ENCODE measurements at regions not wholly inside any gene's neighbourhood (a gene's known extent, or its start where the extent isn't known, plus 50 kb on each side); places are given as distances from the start of the nearest gene placed in this dataset.

DNA sequence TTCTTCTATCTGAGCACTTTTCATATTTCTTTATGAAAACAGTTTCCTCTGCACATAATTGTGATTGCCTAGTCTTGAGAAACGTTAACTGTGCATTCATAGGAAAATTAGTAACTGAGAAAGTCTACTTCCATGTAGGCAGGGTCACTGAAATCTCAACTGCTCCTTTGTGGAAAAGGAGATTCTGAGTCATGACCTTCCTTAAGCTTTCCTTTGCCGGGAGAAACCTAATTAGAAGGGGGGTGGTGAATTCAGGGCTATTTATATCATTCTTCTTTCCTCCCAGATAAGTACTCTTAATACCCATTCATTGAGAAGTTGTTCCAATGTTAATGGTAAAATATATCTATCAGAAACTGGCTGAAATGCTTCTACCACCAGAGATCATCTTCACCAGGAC is 751.0 kb upstream of the TMEM132C start:
- Mint-ChIP-seq H3K27me3 (ENCODE audit: low read depth) (no peaks in the 10 kb centered on the region; the same call in 1 of the 2 replicates), H3K27ac (no peak overlapping the region), H3K4me1 (no peaks in the 10 kb centered on the region), H3K36me3 (peaks cover 19% of the 10 kb centered on the region), H3K9me3 (peaks cover 48% of the 10 kb centered on the region), H3K4me3 (no peak overlapping the region)
- ChIA-PET POLR2A (no interaction called here), CTCF (interaction anchor here (1.5 kb wide), 1 partner anchor 20 kb away, joined by 4 read pairs; no protein-coding TSS in a partner anchor)
- TF ChIP-seq, protein P1, sequence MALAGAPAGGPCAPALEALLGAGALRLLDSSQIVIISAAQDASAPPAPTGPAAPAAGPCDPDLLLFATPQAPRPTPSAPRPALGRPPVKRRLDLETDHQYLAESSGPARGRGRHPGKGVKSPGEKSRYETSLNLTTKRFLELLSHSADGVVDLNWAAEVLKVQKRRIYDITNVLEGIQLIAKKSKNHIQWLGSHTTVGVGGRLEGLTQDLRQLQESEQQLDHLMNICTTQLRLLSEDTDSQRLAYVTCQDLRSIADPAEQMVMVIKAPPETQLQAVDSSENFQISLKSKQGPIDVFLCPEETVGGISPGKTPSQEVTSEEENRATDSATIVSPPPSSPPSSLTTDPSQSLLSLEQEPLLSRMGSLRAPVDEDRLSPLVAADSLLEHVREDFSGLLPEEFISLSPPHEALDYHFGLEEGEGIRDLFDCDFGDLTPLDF (CRISPR knock-in tag; IDR thresholded peaks at IDR 0.05): no peak
- TF ChIP-seq JUN (CRISPR knock-in tag; IDR thresholded peaks at IDR 0.05): no peak
- TF ChIP-seq, protein P2, sequence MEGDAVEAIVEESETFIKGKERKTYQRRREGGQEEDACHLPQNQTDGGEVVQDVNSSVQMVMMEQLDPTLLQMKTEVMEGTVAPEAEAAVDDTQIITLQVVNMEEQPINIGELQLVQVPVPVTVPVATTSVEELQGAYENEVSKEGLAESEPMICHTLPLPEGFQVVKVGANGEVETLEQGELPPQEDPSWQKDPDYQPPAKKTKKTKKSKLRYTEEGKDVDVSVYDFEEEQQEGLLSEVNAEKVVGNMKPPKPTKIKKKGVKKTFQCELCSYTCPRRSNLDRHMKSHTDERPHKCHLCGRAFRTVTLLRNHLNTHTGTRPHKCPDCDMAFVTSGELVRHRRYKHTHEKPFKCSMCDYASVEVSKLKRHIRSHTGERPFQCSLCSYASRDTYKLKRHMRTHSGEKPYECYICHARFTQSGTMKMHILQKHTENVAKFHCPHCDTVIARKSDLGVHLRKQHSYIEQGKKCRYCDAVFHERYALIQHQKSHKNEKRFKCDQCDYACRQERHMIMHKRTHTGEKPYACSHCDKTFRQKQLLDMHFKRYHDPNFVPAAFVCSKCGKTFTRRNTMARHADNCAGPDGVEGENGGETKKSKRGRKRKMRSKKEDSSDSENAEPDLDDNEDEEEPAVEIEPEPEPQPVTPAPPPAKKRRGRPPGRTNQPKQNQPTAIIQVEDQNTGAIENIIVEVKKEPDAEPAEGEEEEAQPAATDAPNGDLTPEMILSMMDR (IDR thresholded peaks at IDR 0.05): no peak
- TF ChIP-seq FOXP1 (CRISPR knock-in tag; IDR thresholded peaks at IDR 0.05; ENCODE audit: borderline replicate concordance): no peak
- TF ChIP-seq ZNF317 (CRISPR knock-in tag; IDR thresholded peaks at IDR 0.05; ENCODE audit: borderline replicate concordance, low read depth): no peak
- TF ChIP-seq, protein P3, sequence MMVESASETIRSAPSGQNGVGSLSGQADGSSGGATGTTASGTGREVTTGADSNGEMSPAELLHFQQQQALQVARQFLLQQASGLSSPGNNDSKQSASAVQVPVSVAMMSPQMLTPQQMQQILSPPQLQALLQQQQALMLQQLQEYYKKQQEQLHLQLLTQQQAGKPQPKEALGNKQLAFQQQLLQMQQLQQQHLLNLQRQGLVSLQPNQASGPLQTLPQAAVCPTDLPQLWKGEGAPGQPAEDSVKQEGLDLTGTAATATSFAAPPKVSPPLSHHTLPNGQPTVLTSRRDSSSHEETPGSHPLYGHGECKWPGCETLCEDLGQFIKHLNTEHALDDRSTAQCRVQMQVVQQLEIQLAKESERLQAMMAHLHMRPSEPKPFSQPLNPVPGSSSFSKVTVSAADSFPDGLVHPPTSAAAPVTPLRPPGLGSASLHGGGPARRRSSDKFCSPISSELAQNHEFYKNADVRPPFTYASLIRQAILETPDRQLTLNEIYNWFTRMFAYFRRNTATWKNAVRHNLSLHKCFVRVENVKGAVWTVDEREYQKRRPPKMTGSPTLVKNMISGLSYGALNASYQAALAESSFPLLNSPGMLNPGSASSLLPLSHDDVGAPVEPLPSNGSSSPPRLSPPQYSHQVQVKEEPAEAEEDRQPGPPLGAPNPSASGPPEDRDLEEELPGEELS (CRISPR knock-in tag; IDR thresholded peaks at IDR 0.05): no peak
- TF ChIP-seq NR2C2 (CRISPR knock-in tag; IDR thresholded peaks at IDR 0.05): no peak
- no peak for TF ChIP-seq SMAD3 (CRISPR knock-in tag; IDR thresholded peaks at IDR 0.05; ENCODE audit: borderline replicate concordance)
- no peak for TF ChIP-seq NFATC4 (CRISPR knock-in tag; IDR thresholded peaks at IDR 0.05)
- TF ChIP-seq, protein P4, sequence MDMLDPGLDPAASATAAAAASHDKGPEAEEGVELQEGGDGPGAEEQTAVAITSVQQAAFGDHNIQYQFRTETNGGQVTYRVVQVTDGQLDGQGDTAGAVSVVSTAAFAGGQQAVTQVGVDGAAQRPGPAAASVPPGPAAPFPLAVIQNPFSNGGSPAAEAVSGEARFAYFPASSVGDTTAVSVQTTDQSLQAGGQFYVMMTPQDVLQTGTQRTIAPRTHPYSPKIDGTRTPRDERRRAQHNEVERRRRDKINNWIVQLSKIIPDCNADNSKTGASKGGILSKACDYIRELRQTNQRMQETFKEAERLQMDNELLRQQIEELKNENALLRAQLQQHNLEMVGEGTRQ (CRISPR knock-in tag; IDR thresholded peaks at IDR 0.05): no peak
- no peak for TF ChIP-seq ATF1 (CRISPR knock-in tag; IDR thresholded peaks at IDR 0.05)
- TF ChIP-seq, protein P5, sequence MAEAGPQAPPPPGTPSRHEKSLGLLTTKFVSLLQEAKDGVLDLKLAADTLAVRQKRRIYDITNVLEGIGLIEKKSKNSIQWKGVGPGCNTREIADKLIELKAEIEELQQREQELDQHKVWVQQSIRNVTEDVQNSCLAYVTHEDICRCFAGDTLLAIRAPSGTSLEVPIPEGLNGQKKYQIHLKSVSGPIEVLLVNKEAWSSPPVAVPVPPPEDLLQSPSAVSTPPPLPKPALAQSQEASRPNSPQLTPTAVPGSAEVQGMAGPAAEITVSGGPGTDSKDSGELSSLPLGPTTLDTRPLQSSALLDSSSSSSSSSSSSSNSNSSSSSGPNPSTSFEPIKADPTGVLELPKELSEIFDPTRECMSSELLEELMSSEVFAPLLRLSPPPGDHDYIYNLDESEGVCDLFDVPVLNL (CRISPR knock-in tag; IDR thresholded peaks at IDR 0.05; ENCODE audit: borderline replicate concordance, low read depth): no peak
- no peak for TF ChIP-seq ELF4 (CRISPR knock-in tag; IDR thresholded peaks at IDR 0.05; ENCODE audit: low read depth)
- DNase-seq (ENCODE audit: low spot score): no peak
- no peak for ATAC-seq

DNA sequence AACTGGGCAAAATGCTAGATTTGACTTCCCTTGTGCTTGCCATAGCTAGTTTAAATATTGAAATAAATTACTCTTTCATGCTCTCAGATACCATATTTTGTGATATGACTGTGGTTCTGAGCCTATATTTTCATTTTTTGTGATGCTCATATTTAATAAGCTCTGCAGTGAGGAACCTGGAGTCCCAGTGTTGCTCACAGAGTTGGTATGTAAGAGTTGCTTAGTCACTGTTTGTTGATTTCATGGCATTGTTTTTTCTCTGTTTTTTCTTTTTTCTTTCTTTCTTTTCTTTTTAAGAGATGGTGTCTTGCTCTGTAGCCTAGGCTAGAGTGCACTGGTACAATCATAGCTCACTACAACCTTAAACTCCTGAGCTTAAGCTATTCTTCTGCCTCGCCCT is 750.5 kb upstream of the TMEM132C start:
- H3K36me3 Mint-ChIP-seq: peaks cover 18% of the 10 kb centered on the region
- H3K27ac Mint-ChIP-seq: no peak overlapping the region
- DNase-seq (ENCODE audit: low spot score): no peak
- CTCF ChIA-PET: interaction anchor here (1.5 kb wide), 1 partner anchor 20 kb away, joined by 4 read pairs; no protein-coding TSS in a partner anchor
- H3K9me3 Mint-ChIP-seq: peaks cover 45% of the 10 kb centered on the region
- POLR2A ChIA-PET: no interaction called here
- no peak for ATAC-seq
- no peaks in the 10 kb centered on the region for H3K4me1 Mint-ChIP-seq
- H3K4me3 Mint-ChIP-seq: no peak overlapping the region
- H3K27me3 Mint-ChIP-seq (ENCODE audit: low read depth): no peaks in the 10 kb centered on the region; the same call in 1 of the 2 replicates
- TF ChIP-seq, protein P6, sequence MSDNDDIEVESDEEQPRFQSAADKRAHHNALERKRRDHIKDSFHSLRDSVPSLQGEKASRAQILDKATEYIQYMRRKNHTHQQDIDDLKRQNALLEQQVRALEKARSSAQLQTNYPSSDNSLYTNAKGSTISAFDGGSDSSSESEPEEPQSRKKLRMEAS (CRISPR knock-in tag; IDR thresholded peaks at IDR 0.05): no peak
- TF ChIP-seq, protein P7, sequence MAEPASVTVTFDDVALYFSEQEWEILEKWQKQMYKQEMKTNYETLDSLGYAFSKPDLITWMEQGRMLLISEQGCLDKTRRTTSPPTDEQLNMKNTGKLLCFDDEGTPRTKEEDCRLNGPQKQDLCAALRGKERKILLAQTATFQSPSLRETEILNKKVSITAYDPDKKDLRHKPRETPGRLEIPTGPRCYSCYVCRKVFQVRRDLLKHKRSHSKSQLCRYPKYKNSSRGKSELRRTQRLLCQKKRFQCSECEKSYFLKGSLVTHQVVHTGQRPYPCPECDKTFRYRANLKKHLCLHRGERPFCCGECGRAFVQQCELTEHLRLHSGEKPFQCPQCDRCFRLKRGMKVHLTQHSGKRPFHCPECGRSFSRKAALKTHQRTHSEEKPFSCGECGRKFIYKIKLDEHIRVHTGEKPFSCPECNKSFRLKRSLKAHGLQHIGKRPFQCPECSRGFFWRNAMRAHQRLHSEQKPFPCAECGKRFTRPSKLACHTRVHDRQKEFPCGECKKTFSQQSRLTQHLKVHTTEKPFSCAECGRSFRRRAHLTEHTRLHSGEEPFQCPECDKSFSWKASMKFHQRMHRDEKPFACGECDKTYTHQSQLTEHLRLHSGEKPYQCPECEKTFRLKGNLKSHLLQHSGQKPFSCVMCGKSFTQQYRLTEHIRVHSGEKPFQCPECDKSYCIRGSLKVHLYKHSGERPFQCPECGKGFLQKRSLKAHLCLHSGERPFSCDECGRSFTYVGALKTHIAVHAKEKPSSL (CRISPR knock-in tag; conservative IDR thresholded peaks at IDR 0.05): no peak
- TF ChIP-seq GTF2I (CRISPR knock-in tag; conservative IDR thresholded peaks at IDR 0.05): no peak
- TF ChIP-seq, protein P8, sequence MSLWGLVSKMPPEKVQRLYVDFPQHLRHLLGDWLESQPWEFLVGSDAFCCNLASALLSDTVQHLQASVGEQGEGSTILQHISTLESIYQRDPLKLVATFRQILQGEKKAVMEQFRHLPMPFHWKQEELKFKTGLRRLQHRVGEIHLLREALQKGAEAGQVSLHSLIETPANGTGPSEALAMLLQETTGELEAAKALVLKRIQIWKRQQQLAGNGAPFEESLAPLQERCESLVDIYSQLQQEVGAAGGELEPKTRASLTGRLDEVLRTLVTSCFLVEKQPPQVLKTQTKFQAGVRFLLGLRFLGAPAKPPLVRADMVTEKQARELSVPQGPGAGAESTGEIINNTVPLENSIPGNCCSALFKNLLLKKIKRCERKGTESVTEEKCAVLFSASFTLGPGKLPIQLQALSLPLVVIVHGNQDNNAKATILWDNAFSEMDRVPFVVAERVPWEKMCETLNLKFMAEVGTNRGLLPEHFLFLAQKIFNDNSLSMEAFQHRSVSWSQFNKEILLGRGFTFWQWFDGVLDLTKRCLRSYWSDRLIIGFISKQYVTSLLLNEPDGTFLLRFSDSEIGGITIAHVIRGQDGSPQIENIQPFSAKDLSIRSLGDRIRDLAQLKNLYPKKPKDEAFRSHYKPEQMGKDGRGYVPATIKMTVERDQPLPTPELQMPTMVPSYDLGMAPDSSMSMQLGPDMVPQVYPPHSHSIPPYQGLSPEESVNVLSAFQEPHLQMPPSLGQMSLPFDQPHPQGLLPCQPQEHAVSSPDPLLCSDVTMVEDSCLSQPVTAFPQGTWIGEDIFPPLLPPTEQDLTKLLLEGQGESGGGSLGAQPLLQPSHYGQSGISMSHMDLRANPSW (CRISPR knock-in tag; conservative IDR thresholded peaks at IDR 0.05; ENCODE audit: low read depth): no peak
- TF ChIP-seq, protein P9, sequence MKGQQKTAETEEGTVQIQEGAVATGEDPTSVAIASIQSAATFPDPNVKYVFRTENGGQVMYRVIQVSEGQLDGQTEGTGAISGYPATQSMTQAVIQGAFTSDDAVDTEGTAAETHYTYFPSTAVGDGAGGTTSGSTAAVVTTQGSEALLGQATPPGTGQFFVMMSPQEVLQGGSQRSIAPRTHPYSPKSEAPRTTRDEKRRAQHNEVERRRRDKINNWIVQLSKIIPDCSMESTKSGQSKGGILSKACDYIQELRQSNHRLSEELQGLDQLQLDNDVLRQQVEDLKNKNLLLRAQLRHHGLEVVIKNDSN (CRISPR knock-in tag; IDR thresholded peaks at IDR 0.05): no peak
- TF ChIP-seq JUN (CRISPR knock-in tag; IDR thresholded peaks at IDR 0.05): no peak
- no peak for TF ChIP-seq EMX1 (CRISPR knock-in tag; IDR thresholded peaks at IDR 0.05)
- TF ChIP-seq NR3C1 (CRISPR knock-in tag; conservative IDR thresholded peaks at IDR 0.05; ENCODE audit: low read depth): no peak
- TF ChIP-seq NR2C2 (CRISPR knock-in tag; IDR thresholded peaks at IDR 0.05): no peak
- TF ChIP-seq ZNF138 (CRISPR knock-in tag; conservative IDR thresholded peaks at IDR 0.05): no peak
